Ovary (tissue), 3 donors: ENCODE measurements at regions not wholly inside any gene's neighbourhood (a gene's known extent, or its start where the extent isn't known, plus 50 kb on each side); places are given as distances from the start of the nearest gene placed in this dataset.

Experiments
- CTCF ChIP-seq, 3 donors: fragments of 450-650 bp in 2 of 3; fragments of 200-600 bp in 1 of 3; IDR thresholded peaks; one replicate each; pipeline versions ENCODE4 v1.5.1 to v1.8.0; 2016 to 2022; ENCODE audit warnings: antibody characterized with exemption in 3 of 3, mild to moderate bottlenecking in 1 of 3
- EP300 ChIP-seq: sonication (generic); formaldehyde crosslinking; IDR thresholded peaks from one replicate; pipeline ENCODE4 v1.6.1; 2017; ENCODE audit warnings: antibody characterized with exemption
- POLR2A ChIP-seq: fragments of 450-650 bp; IDR thresholded peaks from one replicate; pipeline ENCODE4 v1.6.1; 2017; ENCODE audit warnings: antibody characterized with exemption, mild to moderate bottlenecking, moderate library complexity
- donor health status: DM: no; HTN: no; CAD: no.

GRCh38 chr3:110093812-110094401, 756.6 kb upstream of the DPPA4 start:
- TF ChIP-seq CTCF (IDR thresholded peaks at IDR 0.05) (no peak), POLR2A (no peak), EP300 (no peak)
